A549 (cell line): ENCODE measurements at regions not wholly inside any gene's neighbourhood (a gene's known extent, or its start where the extent isn't known, plus 50 kb on each side); places are given as distances from the start of the nearest gene placed in this dataset.

ENCODE experiments used
- ATAC-seq, 2 experiments: fragments of 200-7000 bp in 1 of 2; fragments of >200 bp in 1 of 2; cut with Nextera tagmentation in 1 of 2; cut with Tn5 transposase in 1 of 2; 3 replicates each; pipeline versions ENCODE4 v1.8.0 to v1.9.1; 2018 to 2020; ENCODE audit warnings: mild to moderate bottlenecking in 1 of 2, moderate library complexity in 1 of 2
- CTCF ChIA-PET: fragments of 300-600 bp; sonication (Branson Sonifier 250); formaldehyde crosslinking; extraction: SDS; loops from one replicate; lab custom pipeline; 2021; ENCODE audit warnings: antibody characterized with exemption, inconsistent platforms; lab: Yijun Ruan, JAX
- POLR2A ChIA-PET: fragments of 350-600 bp; formaldehyde crosslinking; extraction: SDS; loops from one replicate; lab custom pipeline; 2021; ENCODE audit warnings: antibody characterized with exemption, inconsistent platforms; lab: Yijun Ruan, JAX
- DNase-seq, 2 experiments: peaks; one replicate each; pipeline versions ENCODE4 v3.0.0 to v3.0.0-alpha.2; 2011 to 2016; ENCODE audit warnings: low read depth in 1 of 2, low spot score in 1 of 2
- FAIRE-seq: peaks from 2 replicates; lab custom pipeline; 2011; peaks lifted over from hg19 to GRCh38; lab: Jason Lieb, UNC
- H3K27ac ChIP-seq, 2 experiments: fragments of >200 bp; sonication (Bioruptor Twin); formaldehyde crosslinking; 3 replicates each; pipeline ENCODE4 v1.5.1; 2016 to 2017
- H3K4me1 ChIP-seq: fragments of >200 bp; sonication (Bioruptor Twin); formaldehyde crosslinking; 3 replicates; pipeline ENCODE4 v1.6.1; 2016
- H3K4me2 ChIP-seq: fragments of >200 bp; sonication (Bioruptor Twin); formaldehyde crosslinking; 3 replicates; pipeline ENCODE4 v1.6.1; 2016
- H3K4me3 ChIP-seq: fragments of >200 bp; sonication (Bioruptor Twin); formaldehyde crosslinking; 3 replicates; pipeline ENCODE4 v1.5.1; 2016
- H3K9me3 ChIP-seq: fragments of >200 bp; sonication (Bioruptor Twin); formaldehyde crosslinking; 3 replicates; pipeline ENCODE4 v1.6.1; 2016
- BCL3 ChIP-seq: fragments of >200 bp; sonication (Bioruptor Twin); formaldehyde crosslinking; IDR thresholded peaks from 3 replicates; pipeline ENCODE4 v1.6.1; 2016
- CEBPB ChIP-seq, 2 experiments: fragments of >200 bp in 1 of 2; sonication (Bioruptor Twin) in 1 of 2; formaldehyde crosslinking in 1 of 2; IDR thresholded peaks; 2 replicates each; pipeline ENCODE4 v1.6.1; 2012 to 2016
- CHD2 ChIP-seq: fragments of 150-350 bp; IDR thresholded peaks from 2 replicates; pipeline ENCODE4 v1.6.1; 2014; ENCODE audit warnings: low read length; ENCODE audit not compliant: partially characterized antibody
- EP300 ChIP-seq, 2 experiments: fragments of >200 bp; sonication (Bioruptor Twin); formaldehyde crosslinking; IDR thresholded peaks; 2 replicates in 1 of 2; 3 replicates in 1 of 2; pipeline ENCODE4 v1.6.1; 2016 to 2017
- ESRRA ChIP-seq: fragments of 150-350 bp; IDR thresholded peaks from 2 replicates; pipeline ENCODE4 v1.6.1; 2014; ENCODE audit warnings: mild to moderate bottlenecking, low read length, borderline replicate concordance
- FOSB ChIP-seq: fragments of 250-450 bp; sonication (Bioruptor Pico); IDR thresholded peaks from 2 replicates; pipeline ENCODE4 v1.5.0; 2020; ENCODE audit warnings: mild to moderate bottlenecking, moderate library complexity
- FOXS1 ChIP-seq: fragments of 250-450 bp; sonication (Bioruptor Pico); IDR thresholded peaks from 2 replicates; pipeline ENCODE4 v1.5.0; 2020; ENCODE audit warnings: mild to moderate bottlenecking, moderate library complexity
- HEYL ChIP-seq: fragments of 250-450 bp; sonication (Bioruptor Pico); IDR thresholded peaks from 2 replicates; pipeline ENCODE4 v1.8.0; 2021; ENCODE audit warnings: mild to moderate bottlenecking, moderate library complexity
- HOXA7 ChIP-seq: fragments of 250-450 bp; sonication (Bioruptor Pico); IDR thresholded peaks from 2 replicates; pipeline ENCODE4 v1.5.0; 2020; ENCODE audit warnings: mild to moderate bottlenecking, moderate library complexity
- JUN ChIP-seq, 2 experiments: fragments of >200 bp; sonication (Bioruptor Twin); formaldehyde crosslinking; IDR thresholded peaks; 2 replicates in 1 of 2; 3 replicates in 1 of 2; pipeline ENCODE4 v1.6.1; 2016 to 2017
- MAFK ChIP-seq: fragments of 450-650 bp; IDR thresholded peaks from 2 replicates; pipeline ENCODE4 v1.6.1; 2014; ENCODE audit not compliant: partially characterized antibody
- MYC ChIP-seq: IDR thresholded peaks from 2 replicates; pipeline ENCODE4 v1.6.1; 2012; ENCODE audit warnings: mild to moderate bottlenecking, inconsistent platforms, low read length, improper control_type of control experiment, borderline replicate concordance
- NFE2L2 ChIP-seq: fragments of 150-350 bp; conservative IDR thresholded peaks from 2 replicates; pipeline ENCODE4 v1.6.1; 2014; ENCODE audit warnings: low read length
- POLR2AphosphoS2 ChIP-seq: conservative IDR thresholded peaks from 2 replicates; pipeline ENCODE4 v1.6.1; 2012; ENCODE audit warnings: low read length, improper control_type of control experiment, inconsistent platforms
- RARB ChIP-seq: fragments of 250-450 bp; sonication (Bioruptor Pico); IDR thresholded peaks from 2 replicates; pipeline ENCODE4 v1.8.0; 2021; ENCODE audit warnings: mild to moderate bottlenecking, moderate library complexity
- REST ChIP-seq: fragments of 200-600 bp; sonication (generic); IDR thresholded peaks from 2 replicates; pipeline ENCODE4 v1.6.1; 2016; ENCODE audit warnings: antibody characterized with exemption, mild to moderate bottlenecking, moderate library complexity
- USF2 ChIP-seq: fragments of 450-650 bp; IDR thresholded peaks from 2 replicates; pipeline ENCODE4 v1.6.1; 2014; ENCODE audit warnings: antibody characterized with exemption
- whole genome bisulfite sequencing: methylation state at CpG from one replicate; pipeline ENCODE4 v1.1.6; 2017; ENCODE audit errors: missing lambda C conversion rate; 5-methylcytosine and 5-hydroxymethylcytosine counted together

GRCh38 chr7:130899071-130899560 is 165.1 kb upstream of the KLF14 start:
- Histone ChIP-seq H3K9me3 (no peaks in the 10 kb centered on the region), H3K4me2 (peak overlapping the region; percentile 96), H3K27ac (peak overlapping the region; percentile 92 to 93), H3K4me1 (peaks cover 98% of the 10 kb centered on the region), H3K4me3 (no peak overlapping the region)
- CTCF ChIA-PET: interaction anchor here (0.6 to 8.5 kb wide), 12 partner anchors 14 to 893 kb away, joined by 3 to 185 read pairs (median 7); no protein-coding TSS in a partner anchor
- no peak for ATAC-seq
- DNase-seq: no peak
- POLR2A ChIA-PET: interaction anchor here (1.0 to 2.4 kb wide), 4 partner anchors 9 to 45 kb away, joined by 3 to 7 read pairs (median 4); no protein-coding TSS in a partner anchor
- FAIRE-seq: no peak
- TF ChIP-seq MAFK (peak; percentile 17), MYC (no peak), EP300 (IDR thresholded peaks at IDR 0.05) (no peak), POLR2AphosphoS2 (0 out of 2 replicates have a peak, but pooled peaks have one; percentile 74)
- 84% methylated on average over 11 of the region's 11 CpGs for WGBS

- WGBS: 56% methylated on average over 15 of the region's 15 CpGs
- Histone ChIP-seq H3K27ac (peak overlapping the region; percentile 92 to 93), H3K4me3 (no peak overlapping the region), H3K4me1 (peaks cover 96% of the 10 kb centered on the region), H3K4me2 (peak overlapping the region; percentile 96), H3K9me3 (no peaks in the 10 kb centered on the region)
- POLR2A ChIA-PET: interaction anchor here (1.0 to 2.4 kb wide), 4 partner anchors 10 to 45 kb away, joined by 3 to 7 read pairs (median 4); no protein-coding TSS in a partner anchor
- CTCF ChIA-PET: interaction anchor here (0.6 to 8.5 kb wide), 12 partner anchors 14 to 892 kb away, joined by 3 to 185 read pairs (median 7); no protein-coding TSS in a partner anchor
- TF ChIP-seq CEBPB (IDR thresholded peaks at IDR 0.05) (peak in 1 of 2 experiments; percentile 68; a peak in 2 of 4 replicates), ESRRA (peak; percentile 59; the same call in 1 of the 2 replicates), FOXS1 (CRISPR knock-in tag) (no peak), BCL3 (no peak), HEYL (CRISPR knock-in tag) (no peak), RARB (CRISPR knock-in tag) (no peak), NFE2L2 (no peak), USF2 (no peak), HOXA7 (CRISPR knock-in tag) (peak; percentile 71; the same call in 1 of the 2 replicates), JUN (IDR thresholded peaks at IDR 0.05) (peak in 1 of 2 experiments; percentile 11; a peak in 2 of 5 replicates), POLR2AphosphoS2 (peak; percentile 92)
- FAIRE-seq (no peak), DNase-seq (no peak), ATAC-seq (no peak)
These were observed 165.8 kb upstream of the KLF14 start for GRCh38 chr7:130899638-130900401.

- 38% methylated on average over 5 of the region's 5 CpGs for WGBS
- no peak for DNase-seq
These were observed 166.6 kb upstream of the KLF14 start for GRCh38 chr7:130900471-130901076.

More at GRCh38 chr7:130900471-130901076, 166.6 kb upstream of the KLF14 start:
- POLR2A ChIA-PET: interaction anchor here (1.1 to 2.4 kb wide), 2 partner anchors 12 to 13 kb away, joined by 3 to 7 read pairs; no protein-coding TSS in a partner anchor
- peak overlapping the region; percentile 92 to 93 for H3K27ac ChIP-seq
- peak overlapping the region; percentile 96 for H3K4me2 ChIP-seq
- H3K4me1 ChIP-seq: peaks cover 96% of the 10 kb centered on the region
- TF ChIP-seq REST (no peak), FOSB (peak; percentile 63), JUN (IDR thresholded peaks at IDR 0.05) (peak in 1 of 2 experiments; percentile 14; a peak in 1 of 5 replicates), CHD2 (peak; percentile 8)
- TF ChIP-seq, all 56 proteins: peak for 3
- no peak for FAIRE-seq
- CTCF ChIA-PET: interaction anchor here (1.0 to 8.5 kb wide), 6 partner anchors 15 to 139 kb away, joined by 4 to 185 read pairs (median 56); no protein-coding TSS in a partner anchor
- ATAC-seq: no peak
- Histone ChIP-seq H3K9me3 (no peaks in the 10 kb centered on the region), H3K4me3 (peak overlapping the region; percentile 3; the same call in 2 of the 3 replicates)
